ENCODE measurements at regions not wholly inside any gene's neighbourhood (a gene's known extent, or its start where the extent isn't known, plus 50 kb on each side); places are given as distances from the start of the nearest gene placed in this dataset.

DNA sequence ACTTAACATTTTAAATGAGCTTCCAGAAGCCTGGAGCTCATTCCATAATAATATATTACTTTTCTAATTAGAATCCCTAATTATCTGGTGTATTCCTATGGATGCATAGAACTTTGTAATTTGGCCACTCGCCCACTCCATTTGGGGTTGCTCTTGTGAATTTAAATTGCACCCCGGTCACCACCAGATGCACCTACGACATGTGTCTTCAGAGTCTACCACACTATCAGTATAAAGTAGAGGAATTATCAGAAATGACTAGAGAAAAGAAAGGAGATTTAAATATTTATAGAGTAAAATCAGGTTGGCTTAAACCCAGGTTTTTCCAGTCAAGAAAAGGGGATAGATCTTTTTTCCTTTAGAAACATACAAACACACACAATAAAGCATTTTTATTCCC is 145.8 kb upstream of the DCN start:
- TF ChIP-seq CTCF (IDR thresholded peaks at IDR 0.05) = no peak
- TF ChIP-seq POLR2AphosphoS5 (IDR thresholded peaks at IDR 0.05; ENCODE audit: insufficient read depth in 1 of 2, low read depth in 1 of 2) = no peak
